IPS-15b (cell line): ENCODE measurements at regions not wholly inside any gene's neighbourhood (a gene's known extent, or its start where the extent isn't known, plus 50 kb on each side); places are given as distances from the start of the nearest gene placed in this dataset.

ENCODE experiments used
- H3K27me3 ChIP-seq: one replicate; pipeline ENCODE4 v1.6.1; 2013; ENCODE audit warnings: low read length; ENCODE audit not compliant: control insufficient read depth, insufficient read depth
- H3K36me3 ChIP-seq: one replicate; pipeline ENCODE4 v1.6.1; 2013; ENCODE audit warnings: low read length; ENCODE audit not compliant: control insufficient read depth, insufficient read depth
- H3K4me1 ChIP-seq: one replicate; pipeline ENCODE4 v1.6.1; 2013; ENCODE audit warnings: mild to moderate bottlenecking, low read length; ENCODE audit not compliant: control insufficient read depth, insufficient read depth
- H3K4me3 ChIP-seq: one replicate; pipeline ENCODE4 v1.5.1; 2013; ENCODE audit warnings: low read depth, low read length
- H3K9ac ChIP-seq: one replicate; pipeline ENCODE4 v1.6.1; 2013; ENCODE audit warnings: low read depth, mild to moderate bottlenecking, low read length
- H3K9me3 ChIP-seq: one replicate; pipeline ENCODE4 v1.6.1; 2013; ENCODE audit warnings: mild to moderate bottlenecking, low read length; ENCODE audit not compliant: control insufficient read depth, insufficient read depth

GRCh38 chr11:37105427-37105826, 507.4 kb upstream of the RAG2 start:
- Histone ChIP-seq H3K4me1 (no peaks in the 10 kb centered on the region), H3K27me3 (no peaks in the 10 kb centered on the region), H3K9me3 (no peaks in the 10 kb centered on the region), H3K4me3 (no peak overlapping the region), H3K36me3 (no peaks in the 10 kb centered on the region), H3K9ac (no peak overlapping the region)

- no peak overlapping the region for H3K9ac ChIP-seq
- H3K4me3 ChIP-seq, result no peak overlapping the region
- H3K4me1 ChIP-seq, result no peaks in the 10 kb centered on the region
- no peaks in the 10 kb centered on the region for H3K27me3 ChIP-seq
- no peaks in the 10 kb centered on the region for H3K9me3 ChIP-seq
- no peaks in the 10 kb centered on the region for H3K36me3 ChIP-seq
Measured at GRCh38 chr11:37104380-37104779, 506.3 kb upstream of the RAG2 start.

GRCh38 chr11:37100008-37100407, 502.0 kb upstream of the RAG2 start:
- no peak overlapping the region for H3K4me3 ChIP-seq
- H3K4me1 ChIP-seq, result no peaks in the 10 kb centered on the region
- H3K36me3 ChIP-seq, result no peaks in the 10 kb centered on the region
- no peaks in the 10 kb centered on the region for H3K27me3 ChIP-seq
- H3K9ac ChIP-seq, result no peak overlapping the region
- H3K9me3 ChIP-seq, result no peaks in the 10 kb centered on the region

GRCh38 chr11:37092487-37092886, 494.5 kb upstream of the RAG2 start:
- H3K9ac ChIP-seq, result no peak overlapping the region
- H3K4me1 ChIP-seq, result no peaks in the 10 kb centered on the region
- H3K36me3 ChIP-seq, result no peaks in the 10 kb centered on the region
- no peak overlapping the region for H3K4me3 ChIP-seq
- H3K27me3 ChIP-seq, result no peaks in the 10 kb centered on the region
- no peaks in the 10 kb centered on the region for H3K9me3 ChIP-seq

- Histone ChIP-seq H3K4me3 (no peak overlapping the region), H3K4me1 (no peaks in the 10 kb centered on the region), H3K9ac (no peak overlapping the region), H3K27me3 (no peaks in the 10 kb centered on the region), H3K36me3 (no peaks in the 10 kb centered on the region), H3K9me3 (no peaks in the 10 kb centered on the region)
Measured at GRCh38 chr11:37089439-37089838, 491.4 kb upstream of the RAG2 start.

- no peak overlapping the region for H3K4me3 ChIP-seq
- H3K9ac ChIP-seq, result no peak overlapping the region
- no peaks in the 10 kb centered on the region for H3K27me3 ChIP-seq
- no peaks in the 10 kb centered on the region for H3K9me3 ChIP-seq
- no peaks in the 10 kb centered on the region for H3K36me3 ChIP-seq
- no peaks in the 10 kb centered on the region for H3K4me1 ChIP-seq
Measured at GRCh38 chr11:37088573-37088910, 490.5 kb upstream of the RAG2 start.

GRCh38 chr11:37087650-37088572, 489.9 kb upstream of the RAG2 start:
- H3K9me3 ChIP-seq, result no peaks in the 10 kb centered on the region
- H3K4me1 ChIP-seq, result no peaks in the 10 kb centered on the region
- H3K9ac ChIP-seq, result no peak overlapping the region
- H3K36me3 ChIP-seq, result no peaks in the 10 kb centered on the region
- no peaks in the 10 kb centered on the region for H3K27me3 ChIP-seq
- H3K4me3 ChIP-seq, result no peak overlapping the region

- Histone ChIP-seq H3K9ac (no peak overlapping the region), H3K9me3 (no peaks in the 10 kb centered on the region), H3K27me3 (no peaks in the 10 kb centered on the region), H3K36me3 (no peaks in the 10 kb centered on the region), H3K4me3 (no peak overlapping the region), H3K4me1 (no peaks in the 10 kb centered on the region)
Measured at GRCh38 chr11:37078521-37078920, 480.5 kb upstream of the RAG2 start.

GRCh38 chr11:37076866-37077265, 478.8 kb upstream of the RAG2 start:
- no peaks in the 10 kb centered on the region for H3K4me1 ChIP-seq
- no peak overlapping the region for H3K4me3 ChIP-seq
- H3K36me3 ChIP-seq, result no peaks in the 10 kb centered on the region
- no peaks in the 10 kb centered on the region for H3K27me3 ChIP-seq
- no peak overlapping the region for H3K9ac ChIP-seq
- no peaks in the 10 kb centered on the region for H3K9me3 ChIP-seq

GRCh38 chr11:37072538-37073055, 474.6 kb upstream of the RAG2 start:
- no peaks in the 10 kb centered on the region for H3K4me1 ChIP-seq
- H3K9ac ChIP-seq, result no peak overlapping the region

GRCh38 chr11:37050311-37050710, 452.3 kb upstream of the RAG2 start:
- Histone ChIP-seq H3K4me1 (no peaks in the 10 kb centered on the region), H3K4me3 (no peak overlapping the region), H3K9me3 (no peaks in the 10 kb centered on the region), H3K27me3 (no peaks in the 10 kb centered on the region), H3K36me3 (no peaks in the 10 kb centered on the region), H3K9ac (no peak overlapping the region)

More at GRCh38 chr11:37072538-37073055, 474.6 kb upstream of the RAG2 start:
- Histone ChIP-seq H3K27me3 (no peaks in the 10 kb centered on the region), H3K36me3 (no peaks in the 10 kb centered on the region), H3K9me3 (no peaks in the 10 kb centered on the region), H3K4me3 (no peak overlapping the region)

- no peak overlapping the region for H3K4me3 ChIP-seq
- no peaks in the 10 kb centered on the region for H3K36me3 ChIP-seq
- no peak overlapping the region for H3K9ac ChIP-seq
- no peaks in the 10 kb centered on the region for H3K9me3 ChIP-seq
- no peaks in the 10 kb centered on the region for H3K27me3 ChIP-seq
- no peaks in the 10 kb centered on the region for H3K4me1 ChIP-seq
Measured at GRCh38 chr11:37040921-37041320, 442.9 kb upstream of the RAG2 start.
